ENCODE measurements at regions not wholly inside any gene's neighbourhood (a gene's known extent, or its start where the extent isn't known, plus 50 kb on each side); places are given as distances from the start of the nearest gene placed in this dataset.
"Not testable (repeated sequence)": the region's sequence is repeated elsewhere in the genome, so short reads cannot be mapped to it uniquely, and the experiment has no call there.

- no peak for DNase-seq (ENCODE audit: low read depth)
These were observed 727.8 kb upstream of the LCORL start for GRCh38 chr4:18749391-18749790.

GRCh38 chr4:18736551-18736950 lies 715.0 kb upstream of the LCORL start:
- no peak for DNase-seq (ENCODE audit: low read depth)

- no peak for DNase-seq (ENCODE audit: low read depth)
These were observed 714.2 kb upstream of the LCORL start for GRCh38 chr4:18735740-18736268.

- no peak for DNase-seq (ENCODE audit: low read depth)
These were observed 712.9 kb upstream of the LCORL start for GRCh38 chr4:18734405-18734804.

GRCh38 chr4:18733961-18734360 lies 712.4 kb upstream of the LCORL start:
- DNase-seq (ENCODE audit: low read depth): no peak

- no peak for DNase-seq (ENCODE audit: low read depth)
These were observed 701.2 kb upstream of the LCORL start for GRCh38 chr4:18722748-18723191.

- no peak for DNase-seq (ENCODE audit: low read depth)
These were observed 676.7 kb upstream of the LCORL start for GRCh38 chr4:18698119-18698883.

- DNase-seq (ENCODE audit: low read depth): no peak
These were observed 674.4 kb upstream of the LCORL start for GRCh38 chr4:18695733-18696527.

- no peak for DNase-seq (ENCODE audit: low read depth)
These were observed 670.1 kb upstream of the LCORL start for GRCh38 chr4:18691431-18692200.

GRCh38 chr4:18690291-18690955 lies 668.9 kb upstream of the LCORL start:
- no peak for DNase-seq (ENCODE audit: low read depth)

GRCh38 chr4:18689308-18690115 lies 668.0 kb upstream of the LCORL start:
- no peak for DNase-seq (ENCODE audit: low read depth)

- not testable (repeated sequence) for DNase-seq (ENCODE audit: low read depth)
These were observed 666.8 kb upstream of the LCORL start for GRCh38 chr4:18688351-18688750.

- DNase-seq (ENCODE audit: low read depth): no peak
These were observed 664.9 kb upstream of the LCORL start for GRCh38 chr4:18686338-18687037.

- DNase-seq (ENCODE audit: low read depth): no peak
These were observed 663.4 kb upstream of the LCORL start for GRCh38 chr4:18684932-18685331.

GRCh38 chr4:18676526-18676915 lies 655.0 kb upstream of the LCORL start:
- DNase-seq (ENCODE audit: low read depth): no peak

- no peak for DNase-seq (ENCODE audit: low read depth)
These were observed 654.3 kb upstream of the LCORL start for GRCh38 chr4:18675586-18676525.

- DNase-seq (ENCODE audit: low read depth): no peak
These were observed 648.5 kb upstream of the LCORL start for GRCh38 chr4:18670034-18670433.

GRCh38 chr4:18669390-18669789 lies 647.8 kb upstream of the LCORL start:
- DNase-seq (ENCODE audit: low read depth): no peak

GRCh38 chr4:18666322-18666721 lies 644.8 kb upstream of the LCORL start:
- no peak for DNase-seq (ENCODE audit: low read depth)
